ENCODE measurements at regions not wholly inside any gene's neighbourhood (a gene's known extent, or its start where the extent isn't known, plus 50 kb on each side); places are given as distances from the start of the nearest gene placed in this dataset.

DNA sequence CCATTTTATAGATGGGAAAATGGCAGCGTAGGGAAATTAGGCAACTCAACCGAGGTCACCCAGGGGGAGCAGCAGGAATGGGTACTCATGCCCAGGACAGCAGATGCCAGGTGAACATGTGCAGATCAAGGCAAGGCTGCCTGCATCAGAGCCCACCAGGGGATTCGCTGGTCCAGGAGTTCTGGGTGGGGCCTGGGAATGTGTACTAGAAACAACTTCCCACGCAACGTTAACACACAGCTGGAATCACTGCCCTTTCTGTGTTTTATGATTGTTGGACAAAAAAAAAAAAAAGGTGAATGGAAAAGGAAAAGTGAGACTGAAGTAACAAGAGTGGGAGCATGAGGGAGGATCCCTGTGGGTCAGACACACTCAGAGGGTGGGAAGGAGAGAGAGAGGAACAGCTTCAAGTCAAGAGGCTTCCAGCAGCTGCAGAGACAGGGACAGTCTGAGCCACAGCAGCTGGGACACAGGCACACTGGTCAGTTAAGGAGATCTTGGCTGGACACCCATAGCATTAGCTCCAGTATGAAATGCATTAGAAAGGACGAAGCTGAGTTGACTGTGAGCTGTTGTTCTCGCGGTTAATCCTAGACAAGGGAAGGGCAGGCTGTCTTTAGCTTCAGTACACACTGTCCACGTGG lies 187.9 kb upstream of the INHBA start:
- ATAC-seq = no peak

DNA sequence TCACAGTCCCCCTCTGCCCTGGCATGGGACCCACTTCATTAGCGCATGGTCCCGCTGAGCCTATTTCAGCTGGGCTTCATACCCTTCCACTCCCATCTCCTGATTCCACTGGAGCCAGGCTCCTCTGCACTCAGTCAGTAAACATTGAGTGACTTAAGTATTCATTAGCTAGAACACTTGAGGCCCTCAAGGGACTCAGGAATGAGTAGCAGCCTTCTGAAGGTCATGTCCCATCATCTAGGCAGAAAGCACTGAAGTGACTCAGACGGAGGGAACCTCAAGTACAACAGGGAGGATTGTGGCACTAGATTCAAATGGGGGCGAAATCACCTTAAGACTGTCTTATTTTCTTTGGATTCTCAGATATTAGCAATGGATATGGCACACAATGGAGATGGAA lies 186.6 kb upstream of the INHBA start:
- TF ChIP-seq PPARA (CRISPR knock-in tag; IDR thresholded peaks at IDR 0.05; ENCODE audit: borderline replicate concordance) (no peak), RARB (CRISPR knock-in tag; IDR thresholded peaks at IDR 0.05) (no peak)
- TF ChIP-seq, protein P1, sequence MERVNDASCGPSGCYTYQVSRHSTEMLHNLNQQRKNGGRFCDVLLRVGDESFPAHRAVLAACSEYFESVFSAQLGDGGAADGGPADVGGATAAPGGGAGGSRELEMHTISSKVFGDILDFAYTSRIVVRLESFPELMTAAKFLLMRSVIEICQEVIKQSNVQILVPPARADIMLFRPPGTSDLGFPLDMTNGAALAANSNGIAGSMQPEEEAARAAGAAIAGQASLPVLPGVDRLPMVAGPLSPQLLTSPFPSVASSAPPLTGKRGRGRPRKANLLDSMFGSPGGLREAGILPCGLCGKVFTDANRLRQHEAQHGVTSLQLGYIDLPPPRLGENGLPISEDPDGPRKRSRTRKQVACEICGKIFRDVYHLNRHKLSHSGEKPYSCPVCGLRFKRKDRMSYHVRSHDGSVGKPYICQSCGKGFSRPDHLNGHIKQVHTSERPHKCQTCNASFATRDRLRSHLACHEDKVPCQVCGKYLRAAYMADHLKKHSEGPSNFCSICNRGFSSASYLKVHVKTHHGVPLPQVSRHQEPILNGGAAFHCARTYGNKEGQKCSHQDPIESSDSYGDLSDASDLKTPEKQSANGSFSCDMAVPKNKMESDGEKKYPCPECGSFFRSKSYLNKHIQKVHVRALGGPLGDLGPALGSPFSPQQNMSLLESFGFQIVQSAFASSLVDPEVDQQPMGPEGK (CRISPR knock-in tag; IDR thresholded peaks at IDR 0.05; ENCODE audit: borderline replicate concordance) = no peak
- no peak for ATAC-seq

More for the DNA sequence above, 187.9 kb upstream of the INHBA start:
- TF ChIP-seq ARNTL (CRISPR knock-in tag; IDR thresholded peaks at IDR 0.05; ENCODE audit: borderline replicate concordance, low read depth) (no peak), ZFP3 (CRISPR knock-in tag; IDR thresholded peaks at IDR 0.05) (no peak), ISL1 (CRISPR knock-in tag; IDR thresholded peaks at IDR 0.05) (no peak), TCF4 (CRISPR knock-in tag; IDR thresholded peaks at IDR 0.05; ENCODE audit: borderline replicate concordance) (no peak), TOX (CRISPR knock-in tag; IDR thresholded peaks at IDR 0.05; ENCODE audit: borderline replicate concordance) (no peak), BACH2 (CRISPR knock-in tag; IDR thresholded peaks at IDR 0.05; ENCODE audit: borderline replicate concordance) (no peak)
- TF ChIP-seq, protein P2, sequence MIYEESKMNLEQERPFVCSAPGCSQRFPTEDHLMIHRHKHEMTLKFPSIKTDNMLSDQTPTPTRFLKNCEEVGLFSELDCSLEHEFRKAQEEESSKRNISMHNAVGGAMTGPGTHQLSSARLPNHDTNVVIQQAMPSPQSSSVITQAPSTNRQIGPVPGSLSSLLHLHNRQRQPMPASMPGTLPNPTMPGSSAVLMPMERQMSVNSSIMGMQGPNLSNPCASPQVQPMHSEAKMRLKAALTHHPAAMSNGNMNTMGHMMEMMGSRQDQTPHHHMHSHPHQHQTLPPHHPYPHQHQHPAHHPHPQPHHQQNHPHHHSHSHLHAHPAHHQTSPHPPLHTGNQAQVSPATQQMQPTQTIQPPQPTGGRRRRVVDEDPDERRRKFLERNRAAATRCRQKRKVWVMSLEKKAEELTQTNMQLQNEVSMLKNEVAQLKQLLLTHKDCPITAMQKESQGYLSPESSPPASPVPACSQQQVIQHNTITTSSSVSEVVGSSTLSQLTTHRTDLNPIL (CRISPR knock-in tag; IDR thresholded peaks at IDR 0.05; ENCODE audit: low read depth) = no peak
- TF ChIP-seq, protein P3, sequence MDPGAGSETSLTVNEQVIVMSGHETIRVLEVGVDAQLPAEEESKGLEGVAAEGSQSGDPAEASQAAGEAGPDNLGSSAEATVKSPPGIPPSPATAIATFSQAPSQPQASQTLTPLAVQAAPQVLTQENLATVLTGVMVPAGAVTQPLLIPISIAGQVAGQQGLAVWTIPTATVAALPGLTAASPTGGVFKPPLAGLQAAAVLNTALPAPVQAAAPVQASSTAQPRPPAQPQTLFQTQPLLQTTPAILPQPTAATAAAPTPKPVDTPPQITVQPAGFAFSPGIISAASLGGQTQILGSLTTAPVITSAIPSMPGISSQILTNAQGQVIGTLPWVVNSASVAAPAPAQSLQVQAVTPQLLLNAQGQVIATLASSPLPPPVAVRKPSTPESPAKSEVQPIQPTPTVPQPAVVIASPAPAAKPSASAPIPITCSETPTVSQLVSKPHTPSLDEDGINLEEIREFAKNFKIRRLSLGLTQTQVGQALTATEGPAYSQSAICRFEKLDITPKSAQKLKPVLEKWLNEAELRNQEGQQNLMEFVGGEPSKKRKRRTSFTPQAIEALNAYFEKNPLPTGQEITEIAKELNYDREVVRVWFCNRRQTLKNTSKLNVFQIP (CRISPR knock-in tag; IDR thresholded peaks at IDR 0.05; ENCODE audit: borderline replicate concordance, low read depth) = no peak

DNA sequence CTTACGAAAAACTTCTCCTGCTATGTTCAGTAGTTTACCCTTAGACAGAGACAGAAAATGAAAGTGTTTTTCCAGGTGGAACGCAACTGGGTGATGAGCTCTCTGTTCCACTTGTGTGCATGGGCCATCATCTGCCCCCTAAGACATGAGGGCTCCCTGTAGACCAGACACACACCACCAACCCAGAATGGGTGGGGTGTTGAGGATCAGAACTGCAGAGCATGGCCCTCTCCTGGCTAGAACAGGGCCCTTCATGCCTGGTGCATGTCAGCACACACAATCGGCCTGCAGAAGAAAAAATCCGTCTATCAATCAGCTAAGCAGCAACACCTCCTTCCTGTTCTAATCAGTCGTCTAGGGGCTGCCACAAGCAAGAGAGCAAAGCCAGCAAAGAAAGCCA lies 186.2 kb upstream of the INHBA start:
- TF ChIP-seq, protein P1 (CRISPR knock-in tag; IDR thresholded peaks at IDR 0.05; ENCODE audit: borderline replicate concordance) = no peak
- TF ChIP-seq TCF4 (CRISPR knock-in tag; IDR thresholded peaks at IDR 0.05; ENCODE audit: borderline replicate concordance) (no peak), ZFP30 (CRISPR knock-in tag; IDR thresholded peaks at IDR 0.05) (no peak), RARB (CRISPR knock-in tag; IDR thresholded peaks at IDR 0.05) (no peak)
- TF ChIP-seq, protein P2 (CRISPR knock-in tag; IDR thresholded peaks at IDR 0.05; ENCODE audit: low read depth) = no peak
- TF ChIP-seq, protein P3 (CRISPR knock-in tag; IDR thresholded peaks at IDR 0.05; ENCODE audit: borderline replicate concordance, low read depth) = no peak
- ATAC-seq = no peak

DNA sequence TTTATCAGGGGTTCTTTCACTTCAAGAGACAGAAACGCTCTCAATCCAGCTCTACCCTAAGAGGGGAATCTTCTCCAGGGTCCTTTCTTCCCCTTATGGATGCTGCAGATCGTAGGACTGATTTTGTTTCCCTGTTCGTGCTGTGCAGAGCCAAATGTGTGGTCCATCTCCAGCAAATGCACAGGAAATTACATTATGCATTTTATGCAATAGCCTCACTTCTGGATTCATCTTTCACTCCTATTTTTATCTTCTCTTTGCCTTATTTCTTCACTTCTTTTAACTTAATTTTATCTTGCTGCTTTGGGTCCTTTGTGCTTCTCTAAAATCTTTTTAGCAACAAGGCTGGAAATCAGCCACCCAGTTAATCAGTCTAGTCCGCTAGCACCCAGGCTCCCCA lies 184.5 kb upstream of the INHBA start:
- peak; percentile 8; the same call in 2 of the 3 replicates for ATAC-seq
- no peak for TF ChIP-seq SNAI2 (CRISPR knock-in tag; IDR thresholded peaks at IDR 0.05)
- TF ChIP-seq GLIS3 (CRISPR knock-in tag; IDR thresholded peaks at IDR 0.05) = no peak
- TF ChIP-seq ARNTL (CRISPR knock-in tag; IDR thresholded peaks at IDR 0.05; ENCODE audit: borderline replicate concordance, low read depth) = no peak
- no peak for TF ChIP-seq TCF4 (CRISPR knock-in tag; IDR thresholded peaks at IDR 0.05; ENCODE audit: borderline replicate concordance)
- TF ChIP-seq OSR1 (CRISPR knock-in tag; IDR thresholded peaks at IDR 0.05) = no peak
- no peak for TF ChIP-seq ZFP3 (CRISPR knock-in tag; IDR thresholded peaks at IDR 0.05)
- no peak for TF ChIP-seq BACH2 (CRISPR knock-in tag; IDR thresholded peaks at IDR 0.05; ENCODE audit: borderline replicate concordance)
- no peak for TF ChIP-seq ZNF8 (CRISPR knock-in tag; IDR thresholded peaks at IDR 0.05)
- no peak for TF ChIP-seq ZFP30 (CRISPR knock-in tag; IDR thresholded peaks at IDR 0.05)
- no peak for TF ChIP-seq ZNF70 (CRISPR knock-in tag; IDR thresholded peaks at IDR 0.05)
- TF ChIP-seq, protein P3 (CRISPR knock-in tag; IDR thresholded peaks at IDR 0.05; ENCODE audit: borderline replicate concordance, low read depth) = no peak
- TF ChIP-seq ESRRG (CRISPR knock-in tag; IDR thresholded peaks at IDR 0.05) = no peak
- TF ChIP-seq, protein P4, sequence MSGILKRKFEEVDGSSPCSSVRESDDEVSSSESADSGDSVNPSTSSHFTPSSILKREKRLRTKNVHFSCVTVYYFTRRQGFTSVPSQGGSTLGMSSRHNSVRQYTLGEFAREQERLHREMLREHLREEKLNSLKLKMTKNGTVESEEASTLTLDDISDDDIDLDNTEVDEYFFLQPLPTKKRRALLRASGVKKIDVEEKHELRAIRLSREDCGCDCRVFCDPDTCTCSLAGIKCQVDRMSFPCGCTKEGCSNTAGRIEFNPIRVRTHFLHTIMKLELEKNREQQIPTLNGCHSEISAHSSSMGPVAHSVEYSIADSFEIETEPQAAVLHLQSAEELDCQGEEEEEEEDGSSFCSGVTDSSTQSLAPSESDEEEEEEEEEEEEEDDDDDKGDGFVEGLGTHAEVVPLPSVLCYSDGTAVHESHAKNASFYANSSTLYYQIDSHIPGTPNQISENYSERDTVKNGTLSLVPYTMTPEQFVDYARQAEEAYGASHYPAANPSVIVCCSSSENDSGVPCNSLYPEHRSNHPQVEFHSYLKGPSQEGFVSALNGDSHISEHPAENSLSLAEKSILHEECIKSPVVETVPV (CRISPR knock-in tag; IDR thresholded peaks at IDR 0.05) = no peak

Data from SK-N-SH treated with all-trans-retinoic acid at 6 μM for 48 hours (cell line).